ENCODE measurements at regions not wholly inside any gene's neighbourhood (a gene's known extent, or its start where the extent isn't known, plus 50 kb on each side); places are given as distances from the start of the nearest gene placed in this dataset.

DNA sequence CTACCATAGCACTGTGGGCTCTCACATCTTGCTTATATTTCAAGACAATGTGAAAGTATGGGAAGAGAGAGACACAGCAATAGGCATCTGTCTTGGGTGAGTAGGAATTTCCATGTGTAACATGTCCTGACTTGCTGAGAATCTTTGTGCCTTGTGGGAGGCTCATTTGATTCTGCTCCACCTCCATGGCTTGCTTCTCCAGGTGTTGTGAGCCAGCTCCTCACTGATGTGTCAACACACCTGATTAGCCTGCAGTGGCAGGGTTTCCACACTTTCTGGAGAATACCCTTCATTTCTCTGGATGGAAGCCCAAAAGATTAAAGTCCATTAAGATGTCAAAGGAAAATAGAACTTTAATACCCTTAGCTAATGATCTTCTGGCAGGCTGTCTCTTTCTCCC is 613.6 kb downstream of the ZNF608 start:
- no peak for TF ChIP-seq MAX (IDR thresholded peaks at IDR 0.05; ENCODE audit: insufficient read depth, insufficient read length)
- TF ChIP-seq POLR2A (IDR thresholded peaks at IDR 0.05; ENCODE audit: low read depth, low read length): no peak
- TF ChIP-seq, protein P1, sequence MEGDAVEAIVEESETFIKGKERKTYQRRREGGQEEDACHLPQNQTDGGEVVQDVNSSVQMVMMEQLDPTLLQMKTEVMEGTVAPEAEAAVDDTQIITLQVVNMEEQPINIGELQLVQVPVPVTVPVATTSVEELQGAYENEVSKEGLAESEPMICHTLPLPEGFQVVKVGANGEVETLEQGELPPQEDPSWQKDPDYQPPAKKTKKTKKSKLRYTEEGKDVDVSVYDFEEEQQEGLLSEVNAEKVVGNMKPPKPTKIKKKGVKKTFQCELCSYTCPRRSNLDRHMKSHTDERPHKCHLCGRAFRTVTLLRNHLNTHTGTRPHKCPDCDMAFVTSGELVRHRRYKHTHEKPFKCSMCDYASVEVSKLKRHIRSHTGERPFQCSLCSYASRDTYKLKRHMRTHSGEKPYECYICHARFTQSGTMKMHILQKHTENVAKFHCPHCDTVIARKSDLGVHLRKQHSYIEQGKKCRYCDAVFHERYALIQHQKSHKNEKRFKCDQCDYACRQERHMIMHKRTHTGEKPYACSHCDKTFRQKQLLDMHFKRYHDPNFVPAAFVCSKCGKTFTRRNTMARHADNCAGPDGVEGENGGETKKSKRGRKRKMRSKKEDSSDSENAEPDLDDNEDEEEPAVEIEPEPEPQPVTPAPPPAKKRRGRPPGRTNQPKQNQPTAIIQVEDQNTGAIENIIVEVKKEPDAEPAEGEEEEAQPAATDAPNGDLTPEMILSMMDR (IDR thresholded peaks at IDR 0.05; ENCODE audit: extremely low read depth in 1 of 2, insufficient read depth in 1 of 2, low read depth in 1 of 2, low read length in 2 of 2): no peak

Measured in endothelial cell of umbilical vein (primary cell).